ENCODE measurements at regions not wholly inside any gene's neighbourhood (a gene's known extent, or its start where the extent isn't known, plus 50 kb on each side); places are given as distances from the start of the nearest gene placed in this dataset.
"Not testable (repeated sequence)": the region's sequence is repeated elsewhere in the genome, so short reads cannot be mapped to it uniquely, and the experiment has no call there.

DNA sequence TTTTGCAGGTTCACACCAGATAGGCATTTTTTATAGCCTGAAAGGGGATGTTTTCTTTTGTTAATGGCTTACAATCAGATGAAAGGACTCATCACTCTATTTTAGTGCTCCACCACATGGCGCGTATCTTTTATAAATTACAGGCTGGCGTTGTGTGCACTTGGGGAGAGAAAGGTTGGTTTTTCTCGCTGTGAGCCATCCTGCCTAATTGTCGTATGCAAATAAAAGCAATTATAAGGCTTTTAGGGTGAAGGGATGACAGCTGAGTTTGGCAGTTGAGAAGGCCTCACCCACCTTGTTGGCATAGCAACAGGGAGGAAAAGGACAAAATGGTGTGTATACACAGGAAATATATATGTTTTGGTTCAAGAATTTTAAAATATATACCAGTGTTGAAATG, 268.0 kb downstream of the NR2F2 start:
- no peak overlapping the region for H3K27ac Mint-ChIP-seq
- H3K4me3 Mint-ChIP-seq = no peak overlapping the region
- no peaks in the 10 kb centered on the region for H3K4me1 Mint-ChIP-seq
- H3K9me3 Mint-ChIP-seq = no peaks in the 10 kb centered on the region
- DNase-seq (no peak), ATAC-seq (no peak)
- peaks cover 5% of the 10 kb centered on the region for H3K27me3 Mint-ChIP-seq

- Mint-ChIP-seq H3K27me3 (peaks cover 4% of the 10 kb centered on the region), H3K4me3 (no peak overlapping the region), H3K9me3 (no peaks in the 10 kb centered on the region), H3K4me1 (no peaks in the 10 kb centered on the region), H3K27ac (no peak overlapping the region)
- DNase-seq = no peak
- ATAC-seq = no peak
These were observed 268.8 kb downstream of the NR2F2 start for GRCh38 chr15:96599268-96599667.

GRCh38 chr15:96600350-96600749, 269.9 kb downstream of the NR2F2 start:
- no peak for ATAC-seq

GRCh38 chr15:96606617-96607016, 276.1 kb downstream of the NR2F2 start:
- no peaks in the 10 kb centered on the region for H3K4me1 Mint-ChIP-seq
- H3K9me3 Mint-ChIP-seq = no peaks in the 10 kb centered on the region
- DNase-seq (no peak), ATAC-seq (no peak)
- H3K27me3 Mint-ChIP-seq = no peaks in the 10 kb centered on the region
- no peak overlapping the region for H3K4me3 Mint-ChIP-seq
- H3K27ac Mint-ChIP-seq = no peak overlapping the region

More at GRCh38 chr15:96600350-96600749, 269.9 kb downstream of the NR2F2 start:
- no peak overlapping the region for H3K4me3 Mint-ChIP-seq
- no peaks in the 10 kb centered on the region for H3K27me3 Mint-ChIP-seq
- DNase-seq = no peak
- H3K9me3 Mint-ChIP-seq = no peaks in the 10 kb centered on the region
- H3K27ac Mint-ChIP-seq = no peak overlapping the region
- no peaks in the 10 kb centered on the region for H3K4me1 Mint-ChIP-seq

- Mint-ChIP-seq H3K4me3 (no peak overlapping the region), H3K4me1 (no peaks in the 10 kb centered on the region), H3K27ac (no peak overlapping the region), H3K27me3 (no peaks in the 10 kb centered on the region), H3K9me3 (peaks cover 0 to 8% of the 10 kb centered on the region in 2 donors)
- DNase-seq (no peak), ATAC-seq (no peak)
These were observed 280.3 kb downstream of the NR2F2 start for GRCh38 chr15:96610757-96611156.

- no peak for DNase-seq
- no peak overlapping the region for H3K27ac Mint-ChIP-seq
- H3K4me3 Mint-ChIP-seq = no peak overlapping the region
- H3K4me1 Mint-ChIP-seq = no peaks in the 10 kb centered on the region
- H3K9me3 Mint-ChIP-seq = peaks cover 0 to 11% of the 10 kb centered on the region in 2 donors
- ATAC-seq = no peak
- H3K27me3 Mint-ChIP-seq = no peaks in the 10 kb centered on the region
These were observed 282.4 kb downstream of the NR2F2 start for GRCh38 chr15:96612917-96613316.

GRCh38 chr15:96619174-96619573, 288.7 kb downstream of the NR2F2 start:
- no peaks in the 10 kb centered on the region for H3K27me3 Mint-ChIP-seq
- peaks cover 0 to 8% of the 10 kb centered on the region in 2 donors for H3K9me3 Mint-ChIP-seq
- no peak overlapping the region for H3K4me3 Mint-ChIP-seq
- ATAC-seq (no peak), DNase-seq (no peak)
- H3K4me1 Mint-ChIP-seq = no peaks in the 10 kb centered on the region
- H3K27ac Mint-ChIP-seq = no peak overlapping the region

- no peak overlapping the region for H3K27ac Mint-ChIP-seq
- H3K27me3 Mint-ChIP-seq = no peaks in the 10 kb centered on the region
- H3K4me3 Mint-ChIP-seq = no peak overlapping the region
- no peak for DNase-seq
- H3K9me3 Mint-ChIP-seq = peaks cover 0 to 7% of the 10 kb centered on the region in 2 donors
- no peak for ATAC-seq
- H3K4me1 Mint-ChIP-seq = no peaks in the 10 kb centered on the region
These were observed 292.2 kb downstream of the NR2F2 start for GRCh38 chr15:96622714-96623113.

DNA sequence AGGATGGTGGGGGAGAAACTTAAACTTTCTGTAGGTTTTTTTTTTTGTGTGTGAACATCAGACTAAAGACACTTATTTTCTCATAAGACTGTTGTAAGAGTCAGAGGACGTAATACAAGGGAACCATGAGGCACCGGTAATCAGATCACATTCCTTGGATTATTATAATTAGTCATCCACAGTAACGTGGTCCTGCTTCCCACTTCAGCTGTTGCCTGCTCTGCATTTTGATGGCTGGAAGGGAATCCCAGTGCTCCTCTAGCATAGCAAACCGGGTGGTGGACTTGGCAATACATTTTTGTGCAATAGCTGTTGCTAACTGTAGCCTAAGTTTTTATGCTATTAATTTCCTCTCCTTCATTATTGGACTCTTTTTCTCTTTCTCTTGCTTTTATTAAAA, 294.8 kb downstream of the NR2F2 start:
- DNase-seq = no peak
- Mint-ChIP-seq H3K27ac (no peak overlapping the region), H3K9me3 (no peaks in the 10 kb centered on the region), H3K4me1 (no peaks in the 10 kb centered on the region), H3K4me3 (no peak overlapping the region), H3K27me3 (no peaks in the 10 kb centered on the region)
- no peak for ATAC-seq

GRCh38 chr15:96627031-96627568, 296.6 kb downstream of the NR2F2 start:
- ATAC-seq = no peak
- H3K27ac Mint-ChIP-seq = no peak overlapping the region
- H3K4me3 Mint-ChIP-seq = no peak overlapping the region
- no peaks in the 10 kb centered on the region for H3K27me3 Mint-ChIP-seq
- H3K4me1 Mint-ChIP-seq = no peaks in the 10 kb centered on the region
- DNase-seq = no peak
- no peaks in the 10 kb centered on the region for H3K9me3 Mint-ChIP-seq

GRCh38 chr15:96629511-96629910, 299.0 kb downstream of the NR2F2 start:
- Mint-ChIP-seq H3K27me3 (no peaks in the 10 kb centered on the region), H3K9me3 (no peaks in the 10 kb centered on the region)

DNA sequence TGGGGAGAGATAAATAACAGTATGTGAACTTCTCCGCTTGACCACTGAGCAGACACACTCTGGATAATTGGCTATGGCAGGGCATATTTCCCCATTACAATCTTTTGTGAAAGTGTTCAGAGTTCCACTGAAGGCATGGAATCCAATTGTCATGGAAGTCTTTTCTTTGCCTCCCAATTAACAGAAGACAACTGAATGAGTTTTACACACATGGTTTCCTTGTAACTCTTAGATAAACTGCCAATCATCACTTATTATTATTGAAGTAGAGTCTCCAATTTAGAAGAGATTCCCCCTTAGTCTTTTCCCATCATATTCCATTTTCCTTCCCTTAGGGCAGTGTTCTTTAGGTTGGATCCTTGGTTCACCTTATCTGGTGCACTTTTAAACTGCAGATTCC, 308.3 kb downstream of the NR2F2 start:
- ATAC-seq = no peak

More at GRCh38 chr15:96629511-96629910, 299.0 kb downstream of the NR2F2 start:
- no peak overlapping the region for H3K27ac Mint-ChIP-seq
- no peak overlapping the region for H3K4me3 Mint-ChIP-seq
- no peak for ATAC-seq
- no peaks in the 10 kb centered on the region for H3K4me1 Mint-ChIP-seq
- no peak for DNase-seq

GRCh38 chr15:96645796-96646195, 315.3 kb downstream of the NR2F2 start:
- Mint-ChIP-seq H3K4me3 (no peak overlapping the region), H3K4me1 (no peaks in the 10 kb centered on the region), H3K27me3 (no peaks in the 10 kb centered on the region), H3K9me3 (peaks cover 0 to 5% of the 10 kb centered on the region in 2 donors), H3K27ac (peak overlapping the region in 1 of 2 donors; percentile 22)
- DNase-seq (no peak), ATAC-seq (no peak)

More for the DNA sequence above, 308.3 kb downstream of the NR2F2 start:
- Mint-ChIP-seq H3K4me3 (no peak overlapping the region), H3K27ac (no peak overlapping the region), H3K9me3 (peaks cover 0 to 5% of the 10 kb centered on the region in 2 donors), H3K4me1 (no peaks in the 10 kb centered on the region), H3K27me3 (no peaks in the 10 kb centered on the region)
- DNase-seq = no peak

DNA sequence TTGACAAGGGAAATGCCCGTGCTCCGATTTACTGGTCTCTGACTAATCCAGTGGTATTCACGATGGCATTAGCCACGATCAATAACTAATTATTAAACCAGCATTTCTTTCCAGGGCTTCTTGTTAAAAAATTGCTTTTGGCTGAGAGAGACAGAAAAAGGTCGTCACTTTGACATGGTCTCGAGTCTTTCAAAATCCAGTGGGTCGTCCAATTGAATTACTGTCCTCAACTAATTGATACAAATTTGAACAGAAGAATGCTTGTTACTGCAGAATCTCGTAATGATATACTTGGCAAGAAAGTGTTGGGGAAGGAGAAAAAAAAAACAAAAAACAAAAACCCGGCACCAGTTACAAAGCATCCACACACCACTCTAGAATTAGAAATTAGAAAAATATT, 318.4 kb downstream of the NR2F2 start:
- Mint-ChIP-seq H3K27me3 (no peaks in the 10 kb centered on the region), H3K27ac (no peak overlapping the region), H3K4me1 (no peaks in the 10 kb centered on the region), H3K9me3 (peaks cover 0 to 17% of the 10 kb centered on the region in 2 donors), H3K4me3 (no peak overlapping the region)
- ATAC-seq (no peak), DNase-seq (no peak)

DNA sequence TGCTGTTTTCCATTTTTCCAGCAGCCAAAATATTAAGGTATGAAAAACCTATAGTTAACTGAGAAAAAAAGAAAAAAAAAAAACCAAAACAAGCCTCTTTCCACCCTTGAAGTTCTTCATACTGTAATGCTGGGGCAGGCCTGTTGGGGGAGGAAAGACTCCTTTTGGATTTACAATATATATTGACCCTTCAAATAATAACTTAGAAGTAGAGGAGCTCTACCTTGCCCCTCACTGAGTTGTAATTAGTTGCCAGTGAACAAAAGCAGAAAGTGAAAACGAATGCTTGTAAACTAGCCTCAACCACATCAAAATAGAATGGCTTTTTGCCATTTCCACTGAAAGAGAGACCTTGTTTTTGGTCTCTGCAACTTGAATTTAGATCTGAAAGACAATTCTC, 326.6 kb downstream of the NR2F2 start:
- no peaks in the 10 kb centered on the region for H3K4me1 Mint-ChIP-seq
- H3K27me3 Mint-ChIP-seq = peaks cover 8% of the 10 kb centered on the region
- no peak overlapping the region for H3K27ac Mint-ChIP-seq
- H3K9me3 Mint-ChIP-seq = peaks cover 0 to 18% of the 10 kb centered on the region in 2 donors
- DNase-seq (no peak), ATAC-seq (no peak)
- H3K4me3 Mint-ChIP-seq = no peak overlapping the region

- H3K4me3 Mint-ChIP-seq, H3K4me1 Mint-ChIP-seq, H3K27ac Mint-ChIP-seq, H3K27me3 Mint-ChIP-seq, ATAC-seq, DNase-seq: not testable (repeated sequence)
- peaks cover 17 to 22% of the 10 kb centered on the region in 2 donors for H3K9me3 Mint-ChIP-seq
These were observed 336.5 kb downstream of the NR2F2 start for GRCh38 chr15:96666979-96667378.

- H3K4me3 Mint-ChIP-seq = no peak overlapping the region
- H3K9me3 Mint-ChIP-seq = no peaks in the 10 kb centered on the region
- ATAC-seq (no peak), DNase-seq (no peak)
- no peaks in the 10 kb centered on the region for H3K4me1 Mint-ChIP-seq
- H3K27me3 Mint-ChIP-seq = no peaks in the 10 kb centered on the region
- H3K27ac Mint-ChIP-seq = no peak overlapping the region
These were observed 339.9 kb downstream of the NR2F2 start for GRCh38 chr15:96670389-96670788.
